Esophagus squamous epithelium (tissue), 5 donors: ENCODE measurements at regions not wholly inside any gene's neighbourhood (a gene's known extent, or its start where the extent isn't known, plus 50 kb on each side); places are given as distances from the start of the nearest gene placed in this dataset.

Source experiments
- DNase-seq: peaks from one replicate; lab custom pipeline; 2025; lab: John Stamatoyannopoulos, UW
- H3K27ac ChIP-seq, 4 donors: fragments of 200-600 bp; sonication (generic); one replicate each; pipeline ENCODE4 v1.5.1; 2016 to 2019; ENCODE audit warnings: mild to moderate bottlenecking in 1 of 4
- H3K27me3 ChIP-seq, 4 donors: fragments of 200-600 bp; sonication (generic); 1 replicate in 3 of 4; 2 replicates in 1 of 4; pipeline versions ENCODE4 v1.5.1 to v1.6.0; 2017 to 2021; ENCODE audit warnings: antibody characterized with exemption in 1 of 4
- H3K36me3 ChIP-seq, 3 donors: fragments of 200-600 bp; sonication (generic); one replicate each; pipeline ENCODE4 v1.5.1; 2016 to 2019
- H3K4me1 ChIP-seq, 3 donors: fragments of 200-600 bp; sonication (generic); one replicate each; pipeline ENCODE4 v1.5.1; 2017 to 2019
- H3K4me3 ChIP-seq, 4 donors: fragments of 200-600 bp; sonication (generic); 1 replicate in 3 of 4; 2 replicates in 1 of 4; pipeline ENCODE4 v1.5.1; 2016 to 2019; ENCODE audit warnings: mild to moderate bottlenecking in 2 of 4, moderate library complexity in 1 of 4
- H3K9me3 ChIP-seq, 3 donors: fragments of 200-600 bp; sonication (generic); one replicate each; pipeline ENCODE4 v1.5.1; 2016 to 2019
- POLR2A ChIP-seq, 4 donors: fragments of 450-650 bp; IDR thresholded peaks; one replicate each; pipeline ENCODE4 v1.6.1; 2017; ENCODE audit warnings: antibody characterized with exemption in 4 of 4, mild to moderate bottlenecking in 4 of 4, moderate library complexity in 3 of 4
- WGBS, 2 donors: methylation state at CpG; one replicate each; pipeline ENCODE4 v1.1.5; 2018; 5-methylcytosine and 5-hydroxymethylcytosine counted together
- intact Hi-C: fragments of 100-400 bp; cut with DNase I; formaldehyde crosslinking; loops from one replicate; pipeline ENCODE4 v1.15.0; 2022
- TF ChIP-seq, protein P1 (sequence below), 6 experiments: fragments of 450-650 bp in 4 of 6; fragments of 200-600 bp in 2 of 6; sonication (generic) in 2 of 6; IDR thresholded peaks; one replicate each; pipeline ENCODE4 v1.5.1; 2016 to 2019; ENCODE audit warnings: antibody characterized with exemption in 6 of 6, mild to moderate bottlenecking in 4 of 6, moderate library complexity in 4 of 6
- donor health status: DM: yes; HTN: yes; CAD: no.

DNA sequence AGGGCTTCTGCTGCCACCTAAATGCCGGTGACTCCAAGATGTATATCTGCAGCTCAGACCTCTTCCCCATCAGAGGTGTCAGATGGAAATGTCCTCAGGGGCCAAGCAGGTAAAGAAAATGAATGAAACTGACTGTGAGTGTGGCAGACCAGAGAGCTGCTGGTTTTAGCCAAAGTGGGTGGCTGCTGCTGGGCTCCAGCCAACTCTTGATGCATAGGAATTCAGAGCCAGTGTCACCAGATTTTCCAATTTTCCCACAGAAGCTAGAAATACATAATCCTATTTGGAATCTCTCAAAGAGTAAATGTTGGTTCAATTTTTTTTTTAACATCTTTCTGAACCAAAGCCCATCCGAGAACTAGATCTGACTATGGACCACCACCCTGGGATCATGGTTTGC is 161.2 kb upstream of the SPRY4 start:
- no peak for TF ChIP-seq POLR2A (IDR thresholded peaks at IDR 0.05)
- TF ChIP-seq, protein P1, sequence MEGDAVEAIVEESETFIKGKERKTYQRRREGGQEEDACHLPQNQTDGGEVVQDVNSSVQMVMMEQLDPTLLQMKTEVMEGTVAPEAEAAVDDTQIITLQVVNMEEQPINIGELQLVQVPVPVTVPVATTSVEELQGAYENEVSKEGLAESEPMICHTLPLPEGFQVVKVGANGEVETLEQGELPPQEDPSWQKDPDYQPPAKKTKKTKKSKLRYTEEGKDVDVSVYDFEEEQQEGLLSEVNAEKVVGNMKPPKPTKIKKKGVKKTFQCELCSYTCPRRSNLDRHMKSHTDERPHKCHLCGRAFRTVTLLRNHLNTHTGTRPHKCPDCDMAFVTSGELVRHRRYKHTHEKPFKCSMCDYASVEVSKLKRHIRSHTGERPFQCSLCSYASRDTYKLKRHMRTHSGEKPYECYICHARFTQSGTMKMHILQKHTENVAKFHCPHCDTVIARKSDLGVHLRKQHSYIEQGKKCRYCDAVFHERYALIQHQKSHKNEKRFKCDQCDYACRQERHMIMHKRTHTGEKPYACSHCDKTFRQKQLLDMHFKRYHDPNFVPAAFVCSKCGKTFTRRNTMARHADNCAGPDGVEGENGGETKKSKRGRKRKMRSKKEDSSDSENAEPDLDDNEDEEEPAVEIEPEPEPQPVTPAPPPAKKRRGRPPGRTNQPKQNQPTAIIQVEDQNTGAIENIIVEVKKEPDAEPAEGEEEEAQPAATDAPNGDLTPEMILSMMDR (IDR thresholded peaks at IDR 0.05), result no peak
- no peak overlapping the region for H3K27ac ChIP-seq

GRCh38 chr5:142484821-142485387 is 160.1 kb upstream of the SPRY4 start:
- 71 to 84% methylated on average over 1 to 2 of the region's 2 CpGs for WGBS, 2 donors
- intact Hi-C loops, result no loop called here
- Histone ChIP-seq H3K4me1 (no peaks in the 10 kb centered on the region), H3K36me3 (no peaks in the 10 kb centered on the region), H3K9me3 (no peaks in the 10 kb centered on the region), H3K4me3 (no peak overlapping the region), H3K27ac (no peak overlapping the region), H3K27me3 (peaks cover 0 to 18% (median 0%) of the 10 kb centered on the region in 4 donors)
- no peak for DNase-seq
- TF ChIP-seq, protein P1 (IDR thresholded peaks at IDR 0.05), result no peak
- no peak for TF ChIP-seq POLR2A (IDR thresholded peaks at IDR 0.05)

More for the DNA sequence above, 161.2 kb upstream of the SPRY4 start:
- DNase-seq, result no peak
- peaks cover 0 to 2% (median 0%) of the 10 kb centered on the region in 3 donors for H3K4me1 ChIP-seq
- peaks cover 0 to 18% (median 0%) of the 10 kb centered on the region in 4 donors for H3K27me3 ChIP-seq
- WGBS, 2 donors, result 75 to 86% methylated on average over 1 of the region's 2 CpGs
- H3K4me3 ChIP-seq, result no peak overlapping the region
- intact Hi-C loops, result no loop called here
- no peaks in the 10 kb centered on the region for H3K9me3 ChIP-seq
- no peaks in the 10 kb centered on the region for H3K36me3 ChIP-seq

GRCh38 chr5:142482207-142482606 is 157.4 kb upstream of the SPRY4 start:
- H3K36me3 ChIP-seq, result no peaks in the 10 kb centered on the region
- no peak for DNase-seq
- TF ChIP-seq, protein P1 (IDR thresholded peaks at IDR 0.05), result no peak
- no peak for TF ChIP-seq POLR2A (IDR thresholded peaks at IDR 0.05)
- 78 to 91% methylated on average over 2 of the region's 2 CpGs for WGBS, 2 donors
- peaks cover 0 to 9% (median 9%) of the 10 kb centered on the region in 3 donors for H3K9me3 ChIP-seq
- H3K27ac ChIP-seq, result no peak overlapping the region
- H3K27me3 ChIP-seq, result peaks cover 0 to 18% (median 0%) of the 10 kb centered on the region in 4 donors
- H3K4me1 ChIP-seq, result no peaks in the 10 kb centered on the region
- H3K4me3 ChIP-seq, result no peak overlapping the region
- intact Hi-C loops, result no loop called here

DNA sequence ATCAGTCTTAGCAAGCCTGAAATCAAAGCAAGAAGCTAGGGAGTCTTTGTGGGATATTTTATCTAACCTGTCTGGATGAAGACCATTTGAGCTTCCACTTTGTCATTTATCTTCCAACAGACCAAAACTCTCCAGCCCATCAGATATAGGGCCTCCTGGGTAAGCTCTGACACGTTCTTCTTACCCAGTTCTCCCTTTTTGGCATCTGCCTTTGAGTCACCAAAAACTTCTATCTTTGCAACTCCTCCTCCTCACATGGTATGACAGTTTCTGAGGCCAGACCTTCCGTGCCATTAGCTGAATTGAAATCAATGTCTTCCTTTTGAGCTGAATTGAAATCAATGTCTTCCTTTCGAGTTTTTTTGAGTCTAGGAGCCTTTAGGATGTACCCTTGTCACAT is 156.6 kb upstream of the SPRY4 start:
- Histone ChIP-seq H3K4me3 (no peak overlapping the region), H3K9me3 (peaks cover 0 to 9% (median 9%) of the 10 kb centered on the region in 3 donors), H3K4me1 (no peaks in the 10 kb centered on the region), H3K36me3 (no peaks in the 10 kb centered on the region), H3K27me3 (peaks cover 0 to 18% (median 0%) of the 10 kb centered on the region in 4 donors), H3K27ac (no peak overlapping the region)
- intact Hi-C loops, result no loop called here
- TF ChIP-seq, protein P1 (IDR thresholded peaks at IDR 0.05), result no peak
- TF ChIP-seq POLR2A (IDR thresholded peaks at IDR 0.05), result no peak
- WGBS, 2 donors, result 65 to 74% methylated on average over 3 of the region's 3 CpGs
- no peak for DNase-seq

DNA sequence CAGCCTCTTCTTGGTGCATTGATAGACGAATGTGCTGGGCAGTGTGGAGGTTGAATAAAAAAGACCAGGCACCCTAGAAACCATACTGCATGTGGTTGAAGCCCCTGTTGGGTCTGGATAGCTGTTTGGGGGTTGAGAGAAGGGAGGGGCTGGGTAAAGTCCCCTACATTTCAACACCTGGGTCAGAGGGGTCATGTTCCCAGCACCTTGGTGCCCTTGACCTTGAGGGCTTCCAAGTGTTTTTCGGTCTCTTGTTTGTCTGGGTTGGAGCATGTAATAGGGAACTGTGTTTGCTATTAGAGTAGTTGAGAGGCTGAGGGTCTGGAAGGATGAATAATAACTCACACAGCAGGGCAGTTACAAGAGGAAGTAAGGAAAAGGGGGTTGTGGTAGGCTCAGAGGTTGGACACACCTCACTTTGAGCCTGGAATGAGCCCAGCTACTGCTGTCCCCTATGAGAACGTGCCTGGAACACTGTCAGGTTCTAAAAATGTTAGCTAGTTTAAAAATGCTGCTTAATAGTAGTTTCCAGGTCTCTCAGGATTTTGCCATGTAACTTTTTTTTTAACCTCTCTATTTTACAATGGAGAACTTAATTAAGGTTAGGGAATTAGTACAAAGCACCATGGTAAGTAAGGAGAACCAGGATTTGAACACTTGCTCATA is 155.2 kb upstream of the SPRY4 start:
- peaks cover 0 to 9% (median 9%) of the 10 kb centered on the region in 3 donors for H3K9me3 ChIP-seq
- H3K27ac ChIP-seq, result no peak overlapping the region
- no peak overlapping the region for H3K4me3 ChIP-seq
- H3K36me3 ChIP-seq, result no peaks in the 10 kb centered on the region
- intact Hi-C loops, result no loop called here
- no peak for DNase-seq
- peaks cover 0 to 11% (median 0%) of the 10 kb centered on the region in 4 donors for H3K27me3 ChIP-seq
- WGBS, 2 donors, result 70 to 77% methylated on average over 2 to 3 of the region's 3 CpGs
- TF ChIP-seq, protein P1 (IDR thresholded peaks at IDR 0.05), result no peak
- TF ChIP-seq POLR2A (IDR thresholded peaks at IDR 0.05), result no peak
- no peaks in the 10 kb centered on the region for H3K4me1 ChIP-seq
